KBM-7 (cell line): ENCODE measurements at regions not wholly inside any gene's neighbourhood (a gene's known extent, or its start where the extent isn't known, plus 50 kb on each side); places are given as distances from the start of the nearest gene placed in this dataset.

Experiments used
- DNase-seq: peaks from one replicate; pipeline ENCODE4 v3.0.0-alpha.2; 2015
- in situ Hi-C: fragments of 300-500 bp; cut with MboI; formaldehyde crosslinking; loops from 2 replicates; pipeline ENCODE4 v1.14.3; 2020; ENCODE audit warnings: low sequenced_read_pairs, low pct_unique_long_range_greater_than_20kb, mixed read lengths

DNA sequence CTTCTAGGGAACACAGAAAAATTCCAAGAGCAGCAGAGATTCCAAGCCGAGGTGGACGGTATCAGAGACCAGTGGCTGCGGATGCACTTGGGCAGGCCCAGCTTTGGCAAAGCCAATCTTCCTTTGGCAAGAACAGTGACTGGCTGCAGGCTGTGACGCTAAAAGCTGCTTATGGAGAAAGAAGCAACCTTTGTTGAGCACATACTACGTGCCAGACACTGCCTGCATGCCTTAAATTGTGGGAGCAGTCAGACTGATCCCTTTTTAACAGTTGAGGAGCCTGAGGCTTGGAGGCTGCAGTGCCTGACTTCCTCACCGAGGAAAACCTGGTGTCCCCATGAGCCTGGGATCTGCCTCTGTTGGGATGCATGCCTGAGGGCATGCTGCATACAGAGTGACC is 69.0 kb upstream of the AMZ2 start:
- no peak for DNase-seq
- in situ Hi-C loops, result no loop called here

GRCh38 chr17:68179236-68179925 is 68.5 kb upstream of the AMZ2 start:
- in situ Hi-C loops, result no loop called here
- no peak for DNase-seq

DNA sequence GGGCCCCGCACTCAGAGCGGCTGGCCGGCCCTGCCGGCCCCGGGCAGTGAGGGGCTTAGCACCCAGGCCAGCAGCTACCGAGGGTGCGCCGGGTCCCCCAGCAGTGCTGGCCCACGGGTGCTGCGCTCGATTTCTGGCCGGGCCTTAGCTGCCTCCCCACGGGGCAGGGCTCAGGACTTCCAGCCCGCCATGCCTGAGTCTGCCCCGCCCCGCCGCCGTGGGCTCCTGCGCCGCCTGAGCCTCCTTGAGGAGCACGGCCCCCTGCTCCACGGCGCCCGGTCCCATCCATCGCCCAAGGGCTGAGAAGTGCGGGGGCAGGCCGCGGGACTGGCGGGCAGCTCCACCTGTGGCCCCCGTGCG is 67.9 kb upstream of the AMZ2 start:
- no peak for DNase-seq
- in situ Hi-C loops, result no loop called here

DNA sequence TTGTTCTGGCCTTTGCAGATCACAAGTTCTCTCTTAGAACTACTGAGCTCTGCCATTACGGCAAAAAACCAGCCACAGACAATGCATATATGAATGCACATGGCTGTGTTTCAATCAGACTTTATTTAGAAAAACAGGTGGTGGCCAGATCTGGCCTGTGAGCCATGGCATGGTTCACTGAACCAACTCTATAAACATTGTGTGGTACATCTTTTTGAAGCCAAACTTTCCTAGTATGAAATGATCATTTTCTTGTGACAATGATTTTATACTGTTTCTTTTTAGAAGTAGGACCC is 65.9 kb upstream of the AMZ2 start:
- in situ Hi-C loops, result no loop called here
- no peak for DNase-seq

GRCh38 chr17:68182940-68183551 is 64.8 kb upstream of the AMZ2 start:
- no peak for DNase-seq
- in situ Hi-C loops, result no loop called here

DNA sequence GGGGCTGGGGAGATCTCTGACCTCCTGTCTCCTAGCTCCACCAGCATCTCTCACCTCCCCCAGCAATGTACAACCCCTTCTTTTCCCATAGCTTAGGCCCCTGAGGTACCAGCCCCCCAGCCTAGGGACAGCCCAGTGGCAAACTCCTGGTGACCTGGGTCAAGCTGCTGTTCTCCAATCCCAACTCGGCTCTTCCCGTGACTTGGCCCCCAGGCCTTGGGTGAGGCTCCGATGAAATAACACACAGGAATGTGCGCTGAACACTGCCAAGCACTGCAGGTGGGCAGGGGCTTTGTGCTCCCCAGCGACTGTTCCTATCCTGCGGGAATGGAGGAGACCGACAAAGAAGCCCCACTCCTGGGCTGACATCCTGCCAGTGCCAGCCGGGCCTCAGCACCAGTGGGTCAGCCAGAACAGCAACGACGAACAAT is 63.7 kb upstream of the AMZ2 start:
- in situ Hi-C loops, result no loop called here
- DNase-seq, result no peak

DNA sequence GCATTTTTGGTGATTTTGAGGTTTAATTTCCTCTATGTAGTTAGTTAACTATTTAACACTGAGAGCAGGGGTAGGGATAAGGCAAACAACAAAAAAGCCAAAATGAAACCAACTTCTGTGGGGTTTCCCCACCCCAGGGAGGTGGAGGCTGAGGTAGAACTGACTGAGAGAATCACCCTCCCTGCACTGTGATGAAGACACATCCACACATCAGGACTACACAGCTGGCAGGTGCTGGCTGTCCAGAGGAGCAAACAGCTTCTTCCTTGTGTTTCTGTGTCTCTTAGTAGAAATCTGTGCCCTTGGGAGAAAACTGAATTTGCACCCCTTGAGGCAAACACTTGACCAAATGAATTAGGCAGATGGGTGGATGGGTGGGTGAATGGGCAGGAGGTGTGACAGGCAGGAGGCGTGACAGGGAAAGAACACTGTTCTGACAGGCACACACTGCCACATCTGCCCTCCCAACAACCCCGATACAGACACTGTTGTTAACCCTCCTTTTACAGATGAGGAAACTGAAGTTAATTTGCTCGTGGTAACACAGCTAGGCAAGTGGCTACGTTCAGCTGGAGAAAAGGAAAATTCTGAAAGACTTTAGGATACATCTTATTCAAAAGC is 62.9 kb upstream of the AMZ2 start:
- DNase-seq, result no peak
- in situ Hi-C loops, result no loop called here

- in situ Hi-C loops, result no loop called here
- no peak for DNase-seq
Observed at GRCh38 chr17:68185820-68186219, 62.0 kb upstream of the AMZ2 start.

DNA sequence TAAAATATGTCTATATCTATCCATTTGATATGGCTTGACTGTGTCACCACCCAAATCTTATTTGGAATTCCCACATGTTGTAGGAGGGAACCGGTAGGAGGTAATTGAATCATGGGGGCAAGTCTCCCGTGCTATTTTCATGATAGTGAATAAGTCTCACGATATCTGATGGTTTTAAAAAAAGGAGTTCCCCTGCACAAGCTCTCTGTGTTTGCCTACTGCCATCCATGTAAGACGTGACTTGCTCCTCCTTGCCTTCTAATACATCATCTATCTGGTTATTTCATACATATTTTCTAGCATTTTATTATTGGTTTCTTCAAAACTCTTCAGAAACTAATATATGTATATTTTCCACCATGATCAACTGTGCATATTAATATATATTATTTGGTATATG is 57.3 kb upstream of the AMZ2 start:
- in situ Hi-C loops, result no loop called here
- DNase-seq, result no peak

DNA sequence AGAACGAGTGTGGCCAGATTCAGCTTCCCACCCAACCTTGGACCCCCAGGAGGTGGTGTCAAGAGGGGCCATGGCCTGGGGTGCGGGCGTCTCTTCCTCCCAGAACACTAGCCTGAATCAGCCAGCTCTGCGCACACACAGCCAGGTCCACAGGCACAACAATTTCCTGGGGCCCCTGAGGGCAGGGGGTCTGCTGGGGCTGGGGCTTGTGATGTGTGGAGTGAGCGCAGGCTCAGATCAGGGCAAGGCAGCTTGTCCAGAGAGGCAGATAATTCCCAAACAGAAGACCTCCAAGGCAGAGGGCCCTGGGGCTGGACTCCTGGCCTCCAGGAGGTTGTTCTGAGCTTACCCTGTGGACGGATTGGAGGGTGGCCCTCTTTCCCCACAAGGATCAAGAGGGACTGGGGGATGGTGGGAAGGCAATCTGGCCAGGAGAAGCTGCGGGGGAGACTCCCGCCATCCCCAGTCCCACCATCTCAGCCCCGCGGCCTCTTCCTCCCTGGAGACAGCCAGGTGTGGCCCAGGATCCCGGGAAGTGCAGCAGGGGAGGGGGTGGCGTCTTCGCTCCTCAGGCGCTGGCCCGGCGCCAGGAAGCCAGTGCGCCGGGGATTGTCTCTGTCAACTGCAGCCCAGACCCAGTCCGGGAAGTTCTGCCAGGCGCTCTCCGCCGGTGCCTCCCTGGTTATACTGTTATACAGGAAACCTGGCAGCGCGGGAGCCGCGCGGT is 52.0 kb upstream of the AMZ2 start:
- in situ Hi-C loops, result no loop called here
- DNase-seq, result no peak

DNA sequence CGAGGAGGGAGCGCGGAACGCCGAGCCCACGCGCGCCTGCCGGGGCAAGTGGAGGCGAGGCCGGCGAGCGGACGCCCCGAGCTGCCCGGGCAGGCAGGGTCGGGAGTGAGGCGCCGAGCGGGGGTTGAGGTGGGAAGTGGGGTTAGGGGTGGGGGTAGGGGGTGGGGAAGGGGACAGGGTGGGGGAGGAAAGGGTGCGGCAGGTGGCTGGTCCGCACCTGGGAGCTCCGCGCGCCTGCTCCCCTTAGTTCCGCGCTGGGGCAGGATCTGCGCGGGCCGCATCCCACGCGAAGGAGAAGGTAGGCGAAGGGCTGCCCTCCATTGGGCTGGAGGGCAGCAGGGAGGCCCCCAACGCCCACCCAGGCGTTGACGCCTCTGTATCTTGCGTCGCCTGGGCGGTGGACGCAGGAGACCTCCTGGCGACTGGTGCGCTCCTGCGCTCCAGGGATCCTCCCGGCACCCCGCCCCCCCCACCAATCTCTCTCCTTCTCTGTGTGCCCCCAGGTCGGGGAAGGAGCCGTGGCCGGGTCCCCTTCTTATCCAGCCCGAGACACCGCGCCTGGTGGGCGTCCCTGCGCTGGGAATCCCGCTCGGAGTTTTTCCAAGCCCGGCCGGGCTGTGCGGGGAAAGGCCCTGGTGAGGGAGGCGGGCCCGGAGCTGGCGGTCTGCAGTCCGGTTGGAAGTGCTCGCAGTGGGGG is 51.3 kb upstream of the AMZ2 start:
- in situ Hi-C loops, result no loop called here

GRCh38 chr17:68197091-68197996 is 50.5 kb upstream of the AMZ2 start:
- no peak for DNase-seq
- in situ Hi-C loops, result no loop called here

More for the DNA sequence above, 51.3 kb upstream of the AMZ2 start:
- no peak for DNase-seq

DNA sequence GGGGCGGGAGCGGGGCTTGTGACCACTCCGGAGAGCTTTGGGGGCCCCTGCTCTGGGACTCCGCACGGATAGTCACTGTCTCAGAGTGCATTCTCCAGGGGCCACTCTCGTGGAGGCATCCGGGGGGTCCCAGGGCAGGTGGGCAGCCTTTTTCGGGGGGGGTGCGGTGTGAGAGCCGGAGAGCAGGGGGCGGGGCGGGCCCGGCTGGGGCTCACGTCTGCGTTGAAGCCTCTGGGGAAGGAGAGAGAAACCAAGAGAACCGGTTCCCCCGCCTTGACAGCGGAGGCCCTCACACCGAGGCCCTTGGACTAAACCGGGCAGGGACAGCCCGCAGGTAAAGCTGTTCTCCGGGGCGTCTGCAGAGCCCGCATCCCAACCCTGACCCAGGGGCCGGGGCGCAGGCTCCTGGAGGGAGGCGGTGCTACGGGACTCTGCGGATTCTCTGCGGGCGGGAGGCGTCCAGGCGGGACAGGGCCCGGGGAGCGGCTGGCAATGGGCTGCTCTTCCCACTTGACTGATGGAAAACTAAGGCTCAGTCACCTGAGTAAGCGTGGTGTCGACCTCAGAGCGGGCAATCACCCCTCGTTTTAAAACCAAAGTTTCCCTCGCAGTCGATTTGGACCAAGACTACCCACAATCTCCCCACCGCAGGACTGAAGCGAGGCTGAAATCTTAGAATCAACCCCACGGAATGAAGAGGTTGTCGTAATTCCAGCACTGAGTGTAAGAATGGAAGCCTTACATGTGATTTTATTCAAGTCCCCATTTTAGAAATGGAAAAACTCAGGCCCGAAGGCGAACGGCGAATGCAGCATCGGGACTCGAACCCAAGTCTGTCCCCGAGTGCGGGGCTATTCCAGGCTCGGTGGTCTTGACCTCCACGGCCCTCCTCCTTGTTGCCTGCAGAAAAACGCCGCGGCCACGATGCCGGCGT is 49.6 kb upstream of the AMZ2 start:
- DNase-seq, result no peak
- in situ Hi-C loops, result no loop called here
